Neural cell (in vitro differentiated cells): ENCODE measurements at regions not wholly inside any gene's neighbourhood (a gene's known extent, or its start where the extent isn't known, plus 50 kb on each side); places are given as distances from the start of the nearest gene placed in this dataset.

ENCODE experiments used
- EP300 ChIP-seq: fragments of 450-650 bp; conservative IDR thresholded peaks from 2 replicates; pipeline ENCODE4 v1.6.1; 2014; ENCODE audit warnings: antibody characterized with exemption, mild to moderate bottlenecking, moderate library complexity; ENCODE audit not compliant: poor library complexity, severe bottlenecking
- EZH2 ChIP-seq: fragments of 200-600, 300-800 bp; shearing (Covaris generic), sonication (generic); IDR thresholded peaks from 2 replicates; pipeline ENCODE4 v1.6.1; 2014; ENCODE audit warnings: antibody characterized with exemption, low read length, borderline replicate concordance, mild to moderate bottlenecking; ENCODE audit not compliant: insufficient read depth, poor library complexity, severe bottlenecking
- MXI1 ChIP-seq: fragments of 450-650 bp; conservative IDR thresholded peaks from 2 replicates; pipeline ENCODE4 v1.6.1; 2014; ENCODE audit warnings: antibody characterized with exemption, mild to moderate bottlenecking; ENCODE audit not compliant: poor library complexity, severe bottlenecking
- POLR2AphosphoS5 ChIP-seq: IDR thresholded peaks from 2 replicates; pipeline ENCODE4 v1.6.1; 2012
- TAF1 ChIP-seq: IDR thresholded peaks from 2 replicates; pipeline ENCODE4 v1.6.1; 2012; ENCODE audit warnings: low read depth
- TF ChIP-seq, protein P1 (sequence below): fragments of 450-650 bp; IDR thresholded peaks from 2 replicates; pipeline ENCODE4 v1.5.1; 2014; ENCODE audit warnings: antibody characterized with exemption, mild to moderate bottlenecking, moderate library complexity; ENCODE audit not compliant: poor library complexity, severe bottlenecking

- TF ChIP-seq POLR2AphosphoS5 (no peak), EP300 (no peak), EZH2 (no peak), TAF1 (no peak), MXI1 (no peak)
- TF ChIP-seq, protein P1, sequence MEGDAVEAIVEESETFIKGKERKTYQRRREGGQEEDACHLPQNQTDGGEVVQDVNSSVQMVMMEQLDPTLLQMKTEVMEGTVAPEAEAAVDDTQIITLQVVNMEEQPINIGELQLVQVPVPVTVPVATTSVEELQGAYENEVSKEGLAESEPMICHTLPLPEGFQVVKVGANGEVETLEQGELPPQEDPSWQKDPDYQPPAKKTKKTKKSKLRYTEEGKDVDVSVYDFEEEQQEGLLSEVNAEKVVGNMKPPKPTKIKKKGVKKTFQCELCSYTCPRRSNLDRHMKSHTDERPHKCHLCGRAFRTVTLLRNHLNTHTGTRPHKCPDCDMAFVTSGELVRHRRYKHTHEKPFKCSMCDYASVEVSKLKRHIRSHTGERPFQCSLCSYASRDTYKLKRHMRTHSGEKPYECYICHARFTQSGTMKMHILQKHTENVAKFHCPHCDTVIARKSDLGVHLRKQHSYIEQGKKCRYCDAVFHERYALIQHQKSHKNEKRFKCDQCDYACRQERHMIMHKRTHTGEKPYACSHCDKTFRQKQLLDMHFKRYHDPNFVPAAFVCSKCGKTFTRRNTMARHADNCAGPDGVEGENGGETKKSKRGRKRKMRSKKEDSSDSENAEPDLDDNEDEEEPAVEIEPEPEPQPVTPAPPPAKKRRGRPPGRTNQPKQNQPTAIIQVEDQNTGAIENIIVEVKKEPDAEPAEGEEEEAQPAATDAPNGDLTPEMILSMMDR: no peak
Observed at GRCh38 chr11:33445761-33446161, 188.6 kb downstream of the HIPK3 start.
